ENCODE measurements at regions not wholly inside any gene's neighbourhood (a gene's known extent, or its start where the extent isn't known, plus 50 kb on each side); places are given as distances from the start of the nearest gene placed in this dataset.

DNA sequence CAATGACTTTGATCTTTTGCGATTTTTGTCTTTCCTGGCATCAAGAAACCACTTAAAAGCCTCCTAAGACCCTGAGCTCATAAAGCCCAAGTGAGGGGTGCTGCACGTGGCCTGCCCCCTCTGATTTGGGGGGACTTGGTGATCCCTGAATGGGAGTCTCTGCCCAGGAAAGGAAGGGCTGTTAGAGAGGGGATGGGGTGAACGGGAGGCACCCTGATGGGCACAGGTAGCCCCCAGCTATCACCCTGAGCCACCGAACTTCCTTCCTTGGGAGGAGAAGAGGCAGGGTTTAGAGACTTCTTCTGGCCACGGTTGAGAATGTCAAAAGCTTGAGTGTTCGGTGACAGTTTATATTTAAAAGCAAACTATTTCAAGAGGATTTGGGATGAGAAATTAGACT lies 305.5 kb downstream of the ZNF536 start:
- no peak for DNase-seq

DNA sequence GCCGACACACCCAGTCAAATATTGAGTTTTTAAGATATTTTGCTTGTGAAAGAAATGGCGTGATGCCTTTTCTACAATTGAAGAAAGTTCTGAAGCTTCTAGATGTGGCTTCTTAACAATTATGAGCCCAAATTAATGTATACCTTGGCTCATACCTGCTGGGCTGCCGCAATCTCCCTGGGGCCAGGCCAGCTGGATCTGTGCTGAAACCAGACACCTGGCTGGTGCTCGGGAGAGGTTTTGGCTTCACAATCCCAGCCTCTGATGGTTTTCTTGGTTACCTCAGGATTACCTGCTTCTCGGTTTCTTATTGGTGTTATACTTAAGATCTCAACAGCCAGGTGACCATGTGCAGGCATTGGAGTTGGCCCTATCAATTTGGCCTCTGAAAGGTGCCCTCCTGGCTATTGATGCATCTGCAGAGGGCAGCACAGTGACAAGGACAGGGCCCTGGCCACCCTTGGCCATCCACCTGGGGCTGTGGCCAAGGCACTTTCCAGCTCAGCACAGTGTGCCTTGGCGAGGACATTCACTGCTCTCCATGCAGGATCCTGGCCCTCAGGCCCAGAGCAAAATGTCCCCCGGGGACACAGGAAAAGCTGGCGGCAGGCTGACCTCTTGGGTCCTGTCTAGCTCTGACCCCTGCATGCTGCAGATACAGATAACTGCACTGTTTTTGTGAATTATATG lies 305.0 kb downstream of the ZNF536 start:
- DNase-seq = no peak

DNA sequence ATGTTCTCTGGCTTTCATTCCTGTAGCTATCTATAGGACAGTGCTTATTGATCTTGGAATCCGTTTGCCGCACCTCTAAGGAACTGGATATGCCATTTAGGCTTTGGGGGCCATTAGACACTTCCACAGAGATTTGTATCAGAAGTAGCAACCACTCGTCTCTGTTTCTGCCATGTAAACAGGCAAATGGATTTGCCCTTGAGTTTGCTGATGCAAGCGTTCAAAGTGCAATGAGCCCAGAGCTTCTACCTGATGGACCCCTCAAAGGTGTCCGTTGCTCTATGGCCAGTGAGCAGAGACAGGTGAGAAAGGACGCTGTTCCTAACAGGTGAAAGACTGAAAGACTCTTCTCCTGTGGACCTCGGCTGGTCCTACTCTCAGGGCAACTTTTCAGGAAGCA lies 302.9 kb downstream of the ZNF536 start:
- DNase-seq = no peak

DNA sequence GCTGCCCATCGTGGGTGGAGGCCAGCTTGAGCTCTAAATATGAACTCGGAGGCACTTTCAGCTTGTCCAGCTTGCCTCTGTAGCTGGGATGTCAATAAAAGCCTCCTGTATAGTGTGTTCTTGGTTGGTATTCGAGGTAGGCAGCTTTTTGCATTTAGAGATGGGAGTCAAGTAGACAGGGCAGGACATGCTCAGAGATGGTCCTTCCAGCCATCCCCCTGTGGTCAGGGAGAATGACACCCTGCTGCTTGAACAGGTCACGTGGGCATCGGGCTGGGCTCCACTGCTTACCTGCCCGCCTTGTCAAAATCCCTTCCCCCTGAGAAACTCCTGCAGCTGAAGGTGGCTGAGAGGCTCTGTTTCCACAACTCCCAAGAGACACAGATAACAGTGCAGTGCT lies 302.5 kb downstream of the ZNF536 start:
- DNase-seq = no peak

DNA sequence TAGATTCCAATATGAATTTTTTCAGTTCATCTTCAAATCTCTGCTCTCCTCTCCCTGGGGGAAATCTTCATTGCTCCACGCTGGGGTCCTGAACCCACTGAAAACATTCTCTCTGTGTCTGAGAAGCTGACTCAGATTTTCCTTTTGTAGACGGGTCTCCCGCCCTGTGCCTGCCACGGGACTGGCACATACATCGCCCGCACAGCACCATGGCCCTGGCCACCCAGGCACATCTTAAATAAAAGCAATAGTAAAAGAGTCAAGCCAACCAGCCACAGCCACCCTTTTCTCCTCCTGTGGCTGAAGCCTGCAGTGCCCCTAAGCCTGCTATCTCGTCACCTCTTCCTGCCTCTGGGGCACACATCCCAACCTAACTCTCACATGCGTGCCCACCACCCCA lies 301.2 kb downstream of the ZNF536 start:
- no peak for DNase-seq

DNA sequence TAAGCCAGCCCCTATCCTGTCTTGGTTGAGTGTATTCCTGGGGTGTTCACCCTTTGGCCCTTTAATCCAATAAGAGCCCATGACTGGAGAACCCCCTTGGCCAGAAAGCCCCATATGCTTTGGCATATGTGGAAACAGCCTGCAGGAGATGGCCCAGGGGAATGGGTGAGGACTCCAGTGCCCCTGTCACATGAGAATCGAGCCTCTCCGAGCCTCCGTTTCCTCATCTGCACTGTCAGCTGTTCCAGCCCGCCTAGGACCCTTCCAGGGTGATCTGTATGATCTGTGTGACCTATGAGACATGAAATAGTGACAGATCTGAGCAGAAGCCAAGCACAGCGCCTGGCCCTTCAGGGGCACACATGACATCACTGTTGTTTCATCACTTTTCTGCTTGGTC lies 300.7 kb downstream of the ZNF536 start:
- no peak for DNase-seq

DNA sequence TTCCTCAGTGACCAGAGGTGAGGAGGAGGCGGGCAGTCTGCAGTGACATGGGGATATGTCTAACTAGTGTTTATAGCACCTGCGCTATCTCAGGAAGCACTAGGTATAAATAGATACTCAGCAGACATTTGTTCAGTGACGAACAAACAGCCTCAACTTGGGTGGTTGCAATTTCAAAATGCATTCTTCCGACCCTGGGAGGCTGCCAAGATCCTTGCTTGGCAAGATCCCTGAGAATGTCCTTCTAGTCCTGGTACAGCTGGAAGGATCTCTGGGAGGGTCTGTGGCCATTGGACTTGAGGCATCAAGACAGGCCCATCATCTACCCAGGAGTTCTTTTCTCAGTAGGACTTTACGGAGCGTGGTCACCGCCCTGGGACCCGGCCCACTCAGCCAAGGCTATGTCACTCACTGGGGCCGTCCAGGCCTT lies 299.5 kb downstream of the ZNF536 start:
- no peak for DNase-seq

DNA sequence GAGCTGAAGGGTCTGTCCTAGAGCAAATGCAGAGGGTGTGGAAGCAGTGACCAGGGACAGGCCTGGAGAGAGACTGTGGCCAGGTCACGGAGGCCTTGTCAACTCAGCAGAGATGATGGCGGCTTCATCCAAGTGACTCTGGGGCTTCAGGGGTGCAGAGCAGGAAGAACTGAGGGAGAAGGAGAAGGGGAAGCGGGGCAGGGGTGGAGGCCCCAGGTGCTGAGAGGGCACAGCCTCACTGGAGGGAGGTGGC lies 299.1 kb downstream of the ZNF536 start:
- no peak for DNase-seq

DNA sequence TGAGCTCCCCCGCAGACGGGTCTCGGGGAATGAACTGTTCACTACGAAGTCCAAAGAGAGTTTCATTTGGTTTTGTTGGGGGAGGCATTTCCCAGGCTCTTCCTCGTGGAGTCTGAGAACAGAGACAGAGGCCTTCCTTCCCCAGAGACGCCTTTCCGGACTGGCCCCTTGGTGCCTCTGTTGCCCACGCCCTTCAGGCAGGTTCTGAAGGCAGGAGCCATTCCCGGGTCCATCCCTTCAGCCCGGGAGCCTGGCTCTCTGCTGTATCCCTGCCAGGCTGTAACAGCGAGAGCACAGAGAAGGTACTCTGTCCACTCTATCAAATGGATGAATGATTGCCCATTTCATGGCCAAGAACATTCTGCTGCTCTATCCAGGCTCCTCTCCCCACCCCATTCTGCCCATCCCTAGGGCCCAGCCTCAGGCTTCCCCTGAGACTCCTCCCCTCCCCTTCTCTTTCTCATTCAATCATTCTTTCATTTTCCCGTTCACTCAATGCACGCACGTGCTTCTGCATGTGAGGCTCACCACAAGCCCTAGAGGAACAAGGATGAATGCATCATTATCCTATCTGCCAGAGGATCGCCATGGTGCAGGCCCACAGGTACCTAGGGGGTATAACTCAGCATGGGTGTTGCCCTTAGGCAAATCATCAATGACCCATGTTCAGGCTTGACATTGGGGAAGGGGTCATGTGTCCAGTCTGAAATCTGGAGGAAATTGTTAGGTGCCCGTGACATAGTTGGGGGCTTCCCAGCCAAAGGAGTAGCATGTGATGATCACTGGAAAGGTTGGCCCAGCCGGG lies 298.6 kb downstream of the ZNF536 start:
- DNase-seq = no peak

DNA sequence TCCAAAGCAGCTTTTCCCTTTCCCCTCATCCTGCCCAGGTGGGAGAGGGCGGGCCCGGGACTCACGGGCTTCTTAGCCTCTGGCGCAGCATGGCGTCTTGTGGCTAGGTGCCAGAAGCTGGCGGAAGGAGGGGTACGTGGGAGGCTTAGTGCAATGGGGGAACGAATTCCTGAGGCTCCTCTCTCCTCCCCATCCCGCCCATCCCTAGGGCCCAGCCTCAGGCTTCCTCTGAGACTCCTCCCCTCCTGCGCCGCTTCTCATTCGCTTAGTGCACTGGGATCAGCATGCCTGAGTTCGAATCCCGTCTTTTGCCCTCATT lies 297.8 kb downstream of the ZNF536 start:
- no peak for DNase-seq

DNA sequence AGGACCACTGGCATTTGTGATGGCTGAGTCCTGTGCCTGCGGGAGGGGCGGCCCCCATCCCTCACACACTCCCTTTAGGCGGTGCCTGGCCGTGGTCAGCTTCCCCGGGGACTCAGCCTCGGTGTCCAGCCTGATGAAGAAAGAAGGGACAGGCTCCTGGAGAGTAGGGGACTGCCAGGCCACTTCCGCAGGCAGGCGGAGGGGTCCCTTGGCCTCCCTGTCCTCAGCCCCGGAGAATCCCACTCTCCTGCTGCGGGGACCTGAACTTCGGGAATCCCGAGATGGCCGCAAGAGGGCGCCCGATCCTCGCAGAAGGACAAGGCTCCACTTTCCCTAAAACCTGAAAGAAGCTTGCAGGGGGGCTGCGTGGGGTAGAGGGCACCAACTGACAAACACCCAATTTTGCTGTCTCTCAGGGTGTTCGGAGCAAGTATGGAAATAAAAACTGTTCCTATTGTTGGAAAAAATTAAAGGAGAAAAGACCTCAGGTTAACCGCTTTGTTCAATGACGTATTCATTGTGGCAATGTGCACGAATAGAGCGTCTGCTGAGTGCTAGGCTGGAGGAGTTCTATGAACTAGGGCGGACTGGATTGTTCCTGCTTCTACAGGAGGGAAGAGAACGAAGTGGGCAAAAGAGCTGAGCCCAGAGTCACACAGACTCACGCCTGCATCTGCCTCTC lies 297.3 kb downstream of the ZNF536 start:
- peak; percentile 51 to 81 (median 67) for DNase-seq

DNA sequence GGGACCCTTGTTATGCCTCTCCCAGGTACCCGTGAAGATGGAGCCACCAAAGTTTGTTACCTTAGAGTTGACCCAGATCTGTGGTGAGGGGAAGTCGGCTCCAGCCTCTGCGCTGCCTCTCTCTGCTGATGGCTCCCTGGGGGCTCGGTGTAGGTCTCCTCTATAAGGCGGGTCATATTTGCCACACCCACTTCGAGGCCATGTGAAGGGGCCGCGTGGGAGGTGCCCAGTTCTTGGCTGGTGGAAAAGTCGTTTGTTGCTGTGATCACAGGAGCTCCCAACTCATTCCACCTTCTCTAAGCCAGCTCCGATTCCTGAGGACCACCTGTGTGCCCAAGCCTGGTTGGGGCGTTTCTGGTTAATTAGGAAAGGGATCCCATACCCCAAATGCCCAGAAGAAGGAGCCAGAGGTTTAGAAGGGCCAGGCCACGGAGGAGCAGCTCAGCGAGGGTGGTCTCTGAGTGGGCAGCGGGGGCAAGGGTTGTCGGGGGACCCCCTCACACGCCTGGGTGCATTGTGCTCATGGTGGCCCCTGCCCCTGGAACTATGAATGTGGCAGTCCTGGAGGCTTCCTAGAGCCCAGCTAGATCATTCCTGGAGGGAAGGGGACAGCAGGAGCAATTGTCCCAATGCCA lies 296.5 kb downstream of the ZNF536 start:
- DNase-seq = no peak

DNA sequence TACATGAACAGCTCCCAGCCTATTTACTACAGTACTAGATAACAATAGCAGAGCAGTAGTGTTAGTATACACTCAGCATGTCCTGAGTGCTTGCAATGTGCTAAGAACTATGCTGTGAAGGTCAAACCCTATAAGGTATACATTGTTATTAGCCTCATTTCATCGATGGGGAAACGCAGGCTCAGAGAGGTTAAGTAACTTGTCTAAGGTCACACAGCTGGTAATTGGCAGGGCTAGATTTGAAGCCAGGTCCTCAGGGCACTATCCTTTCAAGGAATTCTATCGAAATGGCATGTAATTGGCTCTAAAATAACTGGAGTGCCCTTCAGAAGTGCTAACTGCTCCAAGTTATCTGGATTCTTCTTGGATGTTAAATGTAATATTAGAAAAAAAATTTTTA lies 295.6 kb downstream of the ZNF536 start:
- DNase-seq = no peak

DNA sequence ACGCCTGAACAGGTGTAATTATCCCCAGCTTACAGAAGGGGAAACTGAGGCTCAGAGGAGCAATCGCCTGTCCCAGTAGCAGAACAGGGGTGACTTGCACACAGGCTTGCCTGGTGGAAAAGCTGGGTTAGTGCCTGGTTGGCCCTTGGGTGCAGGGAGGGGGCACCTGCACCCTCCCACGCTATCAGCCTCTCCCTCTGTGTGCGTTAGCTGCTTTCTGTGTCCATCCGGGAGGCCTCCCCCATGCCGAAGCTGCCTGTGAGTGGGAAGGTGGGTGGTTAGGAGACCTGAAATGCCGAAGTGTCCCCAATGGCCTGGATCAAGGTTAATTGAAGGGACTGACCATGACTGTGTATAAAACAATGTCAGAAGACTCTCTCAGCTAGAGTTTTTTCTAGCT lies 295.0 kb downstream of the ZNF536 start:
- no peak for DNase-seq

DNA sequence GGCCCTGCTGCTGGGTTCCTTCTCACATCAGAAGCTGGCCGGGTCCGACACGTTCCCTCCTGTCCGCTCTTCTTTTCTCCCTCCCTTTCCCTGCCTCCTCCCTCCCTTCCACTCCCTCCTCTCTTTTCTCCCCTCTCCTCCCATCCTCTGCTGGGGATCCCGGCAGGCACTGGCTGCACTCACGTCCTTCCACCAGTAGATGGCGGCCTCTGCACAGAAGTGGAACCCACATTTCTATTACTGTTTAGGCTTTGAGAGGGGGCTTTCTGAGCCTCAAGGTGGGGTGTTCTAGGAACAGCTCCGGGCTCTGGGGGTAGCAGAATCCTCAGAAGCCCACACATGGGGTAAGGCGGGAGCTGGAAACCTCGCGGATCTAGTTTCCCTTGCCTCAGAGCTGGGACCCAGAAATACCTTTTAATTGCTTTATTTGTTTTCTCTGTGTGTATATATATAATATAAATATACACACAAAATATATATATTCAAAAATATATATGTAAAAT lies 294.2 kb downstream of the ZNF536 start:
- DNase-seq = peak; percentile 39 to 66 (median 54)

DNA sequence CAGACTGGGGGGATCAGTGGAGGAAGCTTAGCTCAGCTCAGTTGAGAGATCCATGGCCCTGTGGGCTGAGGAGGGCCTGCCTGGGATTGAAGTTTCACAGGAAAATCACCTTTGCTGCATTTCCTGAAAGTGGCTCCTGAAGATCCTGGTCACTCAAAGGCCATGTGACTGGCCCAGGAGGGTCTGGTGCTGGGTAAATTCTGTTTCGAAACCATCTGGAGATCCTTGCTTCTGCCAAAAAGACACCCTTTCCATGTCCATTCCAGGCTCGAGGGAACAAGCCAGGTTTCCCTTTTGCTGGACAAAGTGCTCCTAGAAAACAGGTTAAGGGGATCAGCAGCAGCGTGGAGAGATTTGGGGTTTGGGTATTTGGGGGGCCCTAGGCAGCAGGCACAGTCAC lies 293.3 kb downstream of the ZNF536 start:
- DNase-seq = no peak

DNA sequence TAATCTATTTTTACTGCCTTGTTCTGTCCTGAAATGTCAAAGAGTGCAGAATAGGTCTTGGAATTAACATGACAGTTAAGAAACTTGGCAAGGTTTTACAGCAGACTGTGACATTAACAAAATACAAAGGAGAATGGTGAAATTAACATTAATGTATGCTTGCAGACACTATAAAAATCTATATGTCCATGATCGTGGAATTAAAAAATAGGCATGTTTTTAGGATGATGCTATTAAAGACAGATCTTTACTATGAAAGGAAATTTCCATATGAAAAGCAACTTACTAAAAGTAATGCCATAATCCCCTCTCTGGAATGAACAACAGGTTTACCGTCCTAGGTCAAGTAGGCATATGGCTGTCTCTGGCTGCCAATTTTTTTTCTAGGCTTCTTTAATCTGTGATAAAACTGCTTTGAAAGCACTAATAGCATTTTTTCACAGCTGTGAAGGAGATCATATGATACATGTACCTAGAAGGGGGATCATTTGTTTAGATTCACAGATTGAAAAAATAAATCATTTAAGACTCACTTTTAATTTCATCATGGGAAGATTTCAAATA lies 291.5 kb downstream of the ZNF536 start:
- DNase-seq = no peak

DNA sequence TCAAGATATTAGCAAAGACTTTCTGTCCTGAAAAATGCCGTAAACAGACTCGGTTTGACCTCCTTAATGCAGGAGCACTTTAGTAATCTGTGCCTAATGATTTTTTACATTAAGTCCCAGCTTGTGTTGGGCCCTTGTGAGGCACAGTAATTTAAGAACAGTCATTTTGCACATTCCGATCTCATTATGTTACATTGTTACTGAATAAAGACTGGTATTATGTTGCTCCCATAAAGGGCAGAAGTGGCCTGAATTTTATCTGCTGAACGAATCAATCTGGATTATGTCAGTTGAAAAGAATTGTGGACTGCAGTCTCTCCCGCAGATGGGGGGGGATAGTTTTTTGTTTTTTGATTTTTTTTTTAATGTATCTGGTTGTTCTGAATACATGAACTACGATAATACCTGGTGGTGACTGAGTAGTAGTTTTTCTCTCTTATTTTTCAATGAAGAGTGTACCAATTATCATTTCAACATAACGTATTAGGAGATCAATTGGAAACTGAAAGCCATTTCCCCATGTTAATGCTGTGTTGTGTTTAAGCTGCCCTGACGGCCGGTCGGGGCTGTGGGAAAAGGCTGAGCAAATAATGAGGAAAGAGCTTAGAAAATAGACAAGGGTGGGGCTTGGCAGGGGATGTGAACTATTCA lies 290.2 kb downstream of the ZNF536 start:
- no peak for DNase-seq

DNA sequence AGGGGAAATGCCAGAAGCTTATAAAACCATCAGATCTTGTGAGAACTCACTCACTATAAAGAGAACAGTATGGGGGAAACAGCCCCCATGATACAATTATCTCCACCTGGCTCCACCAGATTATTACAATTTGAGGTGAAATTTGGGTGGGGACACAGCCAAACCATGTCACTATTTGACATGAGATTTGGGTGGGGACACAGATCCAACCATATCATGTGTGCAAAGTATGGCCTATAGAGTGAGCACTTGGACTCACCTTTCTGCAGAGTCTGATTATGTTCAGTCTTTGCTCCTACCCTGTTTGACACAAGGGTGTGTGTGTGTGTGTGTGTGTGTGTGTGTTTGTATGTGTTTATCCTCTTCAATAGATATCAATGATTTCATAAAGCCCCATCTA lies 287.5 kb downstream of the ZNF536 start:
- DNase-seq = no peak

DNA sequence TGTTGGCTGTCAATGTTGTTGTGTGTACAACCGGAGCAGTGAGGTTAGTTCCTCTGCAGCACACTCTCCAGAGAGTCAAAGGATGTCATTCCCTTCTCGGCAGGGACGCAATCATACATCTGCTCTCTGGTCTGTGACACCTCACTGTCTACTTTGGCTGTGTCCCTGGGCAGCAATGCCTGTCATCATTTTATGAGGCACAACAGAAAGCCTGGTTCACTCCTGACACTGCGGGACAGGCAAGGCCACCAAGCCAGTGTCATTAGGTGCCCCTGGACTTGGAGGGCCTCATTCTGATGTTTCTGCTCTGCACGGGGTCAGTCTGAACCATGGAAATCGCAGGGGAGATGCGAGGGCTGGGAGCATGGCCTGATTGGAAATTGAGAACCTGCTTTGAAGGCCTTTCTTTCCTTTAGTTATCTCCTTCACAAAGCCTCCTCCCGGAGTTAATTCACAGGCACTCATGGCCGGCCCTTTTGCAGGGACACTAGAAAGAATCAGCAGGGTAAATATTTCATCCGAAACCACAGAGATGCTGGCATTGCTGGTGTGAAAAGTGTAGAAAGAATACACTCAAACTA lies 284.4 kb downstream of the ZNF536 start:
- DNase-seq = no peak

DNA sequence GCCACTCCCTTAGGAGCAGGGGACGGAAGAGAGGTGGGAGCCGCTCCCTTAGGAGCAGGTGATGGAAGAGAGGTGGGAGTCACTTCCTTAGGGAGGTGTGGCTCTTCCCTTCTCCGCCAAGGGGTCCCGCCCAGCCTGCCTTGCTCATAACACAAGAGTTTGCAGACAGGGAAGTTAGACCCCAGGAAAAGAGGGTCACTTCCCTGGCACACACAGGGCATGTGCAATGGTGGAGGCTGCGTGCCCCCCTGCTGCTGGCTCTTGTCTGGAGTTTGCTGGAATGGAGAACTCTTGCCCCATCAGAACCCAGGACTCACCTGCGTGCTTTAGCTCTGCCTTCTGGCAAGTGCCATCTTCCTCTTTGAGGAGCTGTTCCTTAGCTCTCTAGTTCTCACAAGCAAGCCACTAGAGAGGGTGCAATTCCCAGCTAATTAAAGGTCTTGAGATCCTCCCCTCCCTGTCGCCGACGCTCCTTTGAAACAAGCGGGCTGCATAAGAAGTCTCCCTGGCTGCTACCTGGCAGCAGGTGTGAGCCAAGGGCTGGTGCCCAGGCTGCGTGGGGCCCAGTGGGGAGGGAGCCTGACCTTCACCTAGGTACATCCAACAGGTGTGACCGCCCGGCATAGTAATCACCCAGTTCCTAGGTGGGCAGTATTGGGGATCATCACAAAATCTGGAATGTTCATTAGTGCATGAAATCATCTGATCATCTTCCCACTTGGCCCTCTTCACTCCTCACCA lies 281.6 kb downstream of the ZNF536 start:
- DNase-seq = no peak

DNA sequence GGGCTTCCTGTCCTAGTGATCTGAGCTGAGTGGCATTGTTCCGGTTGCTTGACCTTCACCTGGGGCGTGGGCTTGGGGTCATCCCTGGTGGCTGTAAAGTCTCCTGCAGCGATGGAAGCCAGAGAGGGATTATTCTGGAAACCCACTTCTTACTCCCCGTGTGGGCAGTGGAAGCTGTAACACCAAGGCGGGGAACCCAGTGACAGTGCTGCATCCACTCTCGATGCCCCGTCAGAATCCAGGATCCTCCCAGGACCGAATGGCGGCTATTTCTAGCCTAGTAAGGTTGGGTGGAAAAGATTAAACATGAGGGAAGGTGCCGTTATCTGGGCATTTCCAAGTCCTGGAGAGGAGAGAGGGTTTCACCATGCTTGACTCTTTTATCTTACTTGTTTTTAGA lies 280.6 kb downstream of the ZNF536 start:
- no peak for DNase-seq
